Caki2 (cell line): ENCODE measurements at regions not wholly inside any gene's neighbourhood (a gene's known extent, or its start where the extent isn't known, plus 50 kb on each side); places are given as distances from the start of the nearest gene placed in this dataset.
"Not testable (repeated sequence)": the region's sequence is repeated elsewhere in the genome, so short reads cannot be mapped to it uniquely, and the experiment has no call there.

Source experiments
- DNase-seq: peaks from one replicate; pipeline ENCODE4 v3.0.0-alpha.2; 2015; ENCODE audit warnings: low read depth
- in situ Hi-C: cut with HindIII; loops from 2 replicates; pipeline ENCODE4 v1.10.0; 2016; ENCODE audit warnings: low sequenced_read_pairs, low pct_unique_long_range_greater_than_20kb, mixed read lengths

- DNase-seq = no peak
- in situ Hi-C loops = no loop called here
These were observed 167.6 kb downstream of the EPM2A start for GRCh38 chr6:145567684-145568252.

DNA sequence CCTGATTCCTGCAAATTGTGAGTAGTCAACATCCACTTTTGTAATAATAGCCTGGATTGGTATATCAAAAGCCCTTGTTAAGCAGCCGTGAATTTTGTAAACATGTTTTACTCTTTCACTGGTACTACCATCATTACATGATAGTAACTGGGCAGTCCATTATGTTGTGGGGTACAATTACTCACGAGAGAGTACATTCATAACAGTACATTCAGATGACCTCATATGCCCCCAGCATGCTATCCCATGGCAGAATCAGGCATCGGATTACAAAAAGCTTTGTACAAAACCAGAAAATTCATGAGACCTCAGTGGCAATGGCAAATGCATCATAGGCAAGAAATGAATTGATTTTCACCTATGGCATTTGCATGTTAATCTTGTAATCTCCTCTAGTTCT lies 166.2 kb downstream of the EPM2A start:
- in situ Hi-C loops = no loop called here
- no peak for DNase-seq

- DNase-seq, in situ Hi-C loops: not testable (repeated sequence)
These were observed 165.0 kb downstream of the EPM2A start for GRCh38 chr6:145570336-145570735.

DNA sequence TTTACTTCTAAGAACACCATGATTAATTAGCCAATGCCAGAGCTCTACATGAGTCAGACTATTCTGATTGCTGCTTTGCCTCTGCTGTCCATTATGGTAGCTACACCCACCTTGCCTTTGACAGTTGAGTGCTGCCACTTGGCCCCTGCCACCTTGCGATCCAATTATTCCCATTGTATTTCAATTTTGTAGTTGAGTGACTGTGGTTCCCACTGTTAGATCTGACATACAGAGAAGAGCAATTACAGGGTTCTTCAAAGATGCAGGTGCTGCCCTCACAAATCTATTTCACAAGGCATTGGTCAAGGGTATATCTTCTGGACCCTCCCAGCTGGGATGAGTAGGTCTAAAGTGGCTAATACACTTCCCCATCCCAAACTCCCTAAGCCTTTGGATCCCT lies 161.1 kb downstream of the EPM2A start:
- in situ Hi-C loops = not testable (repeated sequence)

More for the DNA sequence above, 161.1 kb downstream of the EPM2A start:
- not testable (repeated sequence) for DNase-seq
